ENCODE measurements at regions not wholly inside any gene's neighbourhood (a gene's known extent, or its start where the extent isn't known, plus 50 kb on each side); places are given as distances from the start of the nearest gene placed in this dataset.

DNA sequence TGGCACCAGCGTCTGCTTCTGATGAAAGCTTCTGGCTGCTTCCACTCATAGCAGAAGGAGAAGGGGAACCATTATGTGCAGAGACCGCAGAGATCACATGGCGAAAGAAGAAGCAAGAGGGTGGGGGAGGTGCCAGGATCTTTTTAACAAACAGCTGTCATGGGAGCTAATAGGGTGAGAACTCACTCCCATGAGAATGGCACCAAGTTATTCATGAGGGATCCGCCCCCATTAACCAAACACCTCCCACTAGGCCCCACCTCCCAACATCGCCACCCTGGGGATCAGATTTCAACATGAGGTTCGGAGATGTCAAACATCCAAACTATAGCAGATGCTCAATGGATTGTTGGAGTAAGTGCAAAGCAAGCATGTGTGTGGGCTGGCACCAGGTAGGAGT is 125.8 kb upstream of the SLIT3 start:
- H3K9me3 Mint-ChIP-seq (ENCODE audit: unreplicated experiment) = peaks cover 12% of the 10 kb centered on the region
- peak in 1 of 2 experiments; percentile 27 for DNase-seq
- CTCF ChIA-PET = interaction anchor here (1.2 kb wide), 1 partner anchor 137 kb away, joined by 4 read pairs; no protein-coding TSS in a partner anchor
- no peak overlapping the region for H3K4me3 Mint-ChIP-seq (ENCODE audit: unreplicated experiment)
- no peaks in the 10 kb centered on the region for H3K27me3 ChIP-seq (replicated peaks; ENCODE audit: control insufficient read depth, insufficient read depth, low read length)
- no peaks in the 10 kb centered on the region; the same call in 1 of the 2 replicates for H3K9me3 ChIP-seq
- H3K27me3 Mint-ChIP-seq (ENCODE audit: insufficient read depth, unreplicated experiment) = no peaks in the 10 kb centered on the region
- intact Hi-C loops (cut with micrococcal nuclease; ENCODE audit: unreplicated experiment) = loop anchor here (1.0 kb wide), 1 partner anchor 14 kb away; no protein-coding TSS in a partner anchor
- no peak overlapping the region for H3K4me3 ChIP-seq (ENCODE audit: low read depth, low read length)
- TF ChIP-seq, protein P1, sequence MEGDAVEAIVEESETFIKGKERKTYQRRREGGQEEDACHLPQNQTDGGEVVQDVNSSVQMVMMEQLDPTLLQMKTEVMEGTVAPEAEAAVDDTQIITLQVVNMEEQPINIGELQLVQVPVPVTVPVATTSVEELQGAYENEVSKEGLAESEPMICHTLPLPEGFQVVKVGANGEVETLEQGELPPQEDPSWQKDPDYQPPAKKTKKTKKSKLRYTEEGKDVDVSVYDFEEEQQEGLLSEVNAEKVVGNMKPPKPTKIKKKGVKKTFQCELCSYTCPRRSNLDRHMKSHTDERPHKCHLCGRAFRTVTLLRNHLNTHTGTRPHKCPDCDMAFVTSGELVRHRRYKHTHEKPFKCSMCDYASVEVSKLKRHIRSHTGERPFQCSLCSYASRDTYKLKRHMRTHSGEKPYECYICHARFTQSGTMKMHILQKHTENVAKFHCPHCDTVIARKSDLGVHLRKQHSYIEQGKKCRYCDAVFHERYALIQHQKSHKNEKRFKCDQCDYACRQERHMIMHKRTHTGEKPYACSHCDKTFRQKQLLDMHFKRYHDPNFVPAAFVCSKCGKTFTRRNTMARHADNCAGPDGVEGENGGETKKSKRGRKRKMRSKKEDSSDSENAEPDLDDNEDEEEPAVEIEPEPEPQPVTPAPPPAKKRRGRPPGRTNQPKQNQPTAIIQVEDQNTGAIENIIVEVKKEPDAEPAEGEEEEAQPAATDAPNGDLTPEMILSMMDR (IDR thresholded peaks at IDR 0.05; ENCODE audit: insufficient read depth in 1 of 2, low read depth in 1 of 2, low read length in 1 of 2, severe bottlenecking in 1 of 2, unreplicated experiment in 1 of 2) = no peak
- no peaks in the 10 kb centered on the region for H3K36me3 ChIP-seq (ENCODE audit: control insufficient read depth, insufficient read depth, low read length)
- H3K36me3 Mint-ChIP-seq (ENCODE audit: insufficient read depth, unreplicated experiment) = peaks cover 6% of the 10 kb centered on the region
- no TSS peak for BruUV-seq (replicated peaks)
- H3K4me1 ChIP-seq = peaks cover 32% of the 10 kb centered on the region
- POLR2A ChIA-PET = no interaction called here
- no peak overlapping the region for H3K27ac Mint-ChIP-seq (ENCODE audit: unreplicated experiment)
- H3K4me1 Mint-ChIP-seq (ENCODE audit: low read depth, unreplicated experiment) = peaks cover 30% of the 10 kb centered on the region

GRCh38 chr5:169424670-169425378 is 123.9 kb upstream of the SLIT3 start:
- CTCF ChIA-PET = interaction anchor here (1.0 kb wide), 1 partner anchor 15 kb away, joined by 3 read pairs; no protein-coding TSS in a partner anchor
- Mint-ChIP-seq H3K27ac (ENCODE audit: unreplicated experiment) (no peak overlapping the region), H3K36me3 (ENCODE audit: insufficient read depth, unreplicated experiment) (peaks cover 6% of the 10 kb centered on the region), H3K4me1 (ENCODE audit: low read depth, unreplicated experiment) (peaks cover 17% of the 10 kb centered on the region), H3K4me3 (ENCODE audit: unreplicated experiment) (no peak overlapping the region), H3K27me3 (ENCODE audit: insufficient read depth, unreplicated experiment) (no peaks in the 10 kb centered on the region), H3K9me3 (ENCODE audit: unreplicated experiment) (peaks cover 11% of the 10 kb centered on the region)
- Histone ChIP-seq H3K4me1 (peaks cover 32% of the 10 kb centered on the region), H3K27me3 (replicated peaks; ENCODE audit: control insufficient read depth, insufficient read depth, low read length) (no peaks in the 10 kb centered on the region), H3K9me3 (no peaks in the 10 kb centered on the region; the same call in 1 of the 2 replicates), H3K4me3 (ENCODE audit: low read depth, low read length) (no peak overlapping the region), H3K36me3 (ENCODE audit: control insufficient read depth, insufficient read depth, low read length) (no peaks in the 10 kb centered on the region)
- intact Hi-C loops (cut with micrococcal nuclease; ENCODE audit: unreplicated experiment) = no loop called here
- POLR2A ChIA-PET = no interaction called here
- TF ChIP-seq, protein P1 (IDR thresholded peaks at IDR 0.05; ENCODE audit: insufficient read depth in 1 of 2, low read depth in 1 of 2, low read length in 1 of 2, severe bottlenecking in 1 of 2, unreplicated experiment in 1 of 2) = no peak
- no TSS peak for BruUV-seq (replicated peaks)
- DNase-seq = no peak

DNA sequence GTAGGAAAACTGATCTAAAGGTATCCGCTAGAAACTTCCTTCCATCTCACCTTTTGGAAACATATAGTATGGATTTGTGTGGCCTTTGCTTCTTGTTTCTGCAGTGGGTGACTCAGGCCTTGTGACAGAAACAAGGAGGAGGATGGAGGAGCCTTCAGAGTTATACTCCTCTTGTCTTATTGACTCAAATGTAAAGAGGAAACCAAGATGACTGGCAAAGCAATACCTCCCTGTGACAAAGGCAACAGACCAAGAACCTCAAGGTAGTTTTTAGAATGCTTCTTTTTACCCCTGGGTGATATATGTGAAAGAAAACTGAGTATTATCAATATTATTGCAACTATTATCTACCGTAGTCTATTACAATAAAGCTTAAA is 123.3 kb upstream of the SLIT3 start:
- ChIA-PET CTCF (interaction anchor here (1.0 kb wide), 1 partner anchor 16 kb away, joined by 3 read pairs; no protein-coding TSS in a partner anchor), POLR2A (no interaction called here)
- Histone ChIP-seq H3K4me1 (peaks cover 32% of the 10 kb centered on the region), H3K4me3 (ENCODE audit: low read depth, low read length) (no peak overlapping the region), H3K36me3 (ENCODE audit: control insufficient read depth, insufficient read depth, low read length) (no peaks in the 10 kb centered on the region), H3K9me3 (no peaks in the 10 kb centered on the region; the same call in 1 of the 2 replicates), H3K27me3 (replicated peaks; ENCODE audit: control insufficient read depth, insufficient read depth, low read length) (no peaks in the 10 kb centered on the region)
- H3K27me3 Mint-ChIP-seq (ENCODE audit: insufficient read depth, unreplicated experiment) = no peaks in the 10 kb centered on the region
- no peak overlapping the region for H3K4me3 Mint-ChIP-seq (ENCODE audit: unreplicated experiment)
- DNase-seq = no peak
- H3K27ac Mint-ChIP-seq (ENCODE audit: unreplicated experiment) = no peak overlapping the region
- H3K36me3 Mint-ChIP-seq (ENCODE audit: insufficient read depth, unreplicated experiment) = peaks cover 6% of the 10 kb centered on the region
- H3K4me1 Mint-ChIP-seq (ENCODE audit: low read depth, unreplicated experiment) = peaks cover 11% of the 10 kb centered on the region
- H3K9me3 Mint-ChIP-seq (ENCODE audit: unreplicated experiment) = peaks cover 5% of the 10 kb centered on the region
- BruUV-seq (replicated peaks) = no TSS peak
- intact Hi-C loops (cut with micrococcal nuclease; ENCODE audit: unreplicated experiment) = no loop called here
- TF ChIP-seq, protein P1 (IDR thresholded peaks at IDR 0.05; ENCODE audit: insufficient read depth in 1 of 2, low read depth in 1 of 2, low read length in 1 of 2, severe bottlenecking in 1 of 2, unreplicated experiment in 1 of 2) = no peak

All from Caco-2 (cell line).